HG03135 (cell line): ENCODE measurements at regions not wholly inside any gene's neighbourhood (a gene's known extent, or its start where the extent isn't known, plus 50 kb on each side); places are given as distances from the start of the nearest gene placed in this dataset.

ENCODE experiments used
- ATAC-seq: cut with Tn5 transposase; IDR thresholded peaks from one replicate; pipeline ENCODE4 v1.9.1; 2021; ENCODE audit warnings: mild to moderate bottlenecking, moderate library complexity; ENCODE audit not compliant: unreplicated experiment

DNA sequence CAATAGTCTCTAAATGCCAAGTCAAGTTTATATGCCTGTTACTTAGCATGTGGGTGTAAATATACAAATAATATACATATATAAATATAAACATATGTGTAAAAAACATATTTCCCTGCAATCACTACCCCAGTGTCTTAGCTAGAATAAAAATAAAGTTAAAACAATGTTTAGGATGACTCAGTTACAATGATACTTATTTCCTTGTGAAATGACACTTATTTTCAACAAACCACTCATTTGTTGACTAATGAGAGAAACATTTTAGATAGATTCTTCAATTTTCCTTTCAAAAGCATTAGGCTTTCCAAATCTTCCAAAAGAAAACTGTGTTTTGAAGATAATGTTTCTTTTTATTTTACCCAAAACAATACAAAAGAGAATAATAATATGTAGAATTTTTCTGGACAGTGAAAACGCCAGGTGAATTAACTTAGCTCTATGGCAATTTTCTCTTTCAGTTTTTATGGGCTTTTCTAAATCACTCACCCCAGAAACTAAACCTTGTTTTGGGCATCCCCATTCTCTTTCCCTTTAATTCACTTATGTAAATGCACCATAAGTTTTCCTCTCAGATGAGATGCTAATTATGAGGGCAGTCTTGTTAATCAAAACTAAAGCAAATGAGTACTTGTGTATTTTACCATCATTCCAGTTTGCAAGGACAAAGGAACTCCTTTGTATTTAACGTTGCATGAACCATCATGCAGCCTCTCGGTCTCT, 465.9 kb downstream of the BCAT1 start:
- no peak for ATAC-seq

DNA sequence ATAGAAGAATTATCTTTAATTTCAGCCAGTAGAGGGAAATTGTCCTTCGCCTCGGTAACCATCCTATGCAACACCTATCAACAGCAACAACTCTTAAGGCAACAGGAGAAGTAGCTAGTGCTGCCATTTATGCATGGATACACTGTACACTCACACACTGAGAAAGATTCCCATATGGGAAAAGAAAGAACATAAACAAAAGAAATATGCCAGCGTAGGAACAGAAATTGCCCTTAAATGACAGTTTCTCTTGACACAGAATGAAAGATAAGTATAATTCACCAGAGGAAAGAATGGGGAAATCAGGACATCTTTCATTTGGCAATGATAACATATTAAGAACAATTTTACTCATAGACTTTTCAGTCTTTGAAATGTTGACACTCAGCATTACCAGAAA, 466.9 kb downstream of the BCAT1 start:
- ATAC-seq: no peak

DNA sequence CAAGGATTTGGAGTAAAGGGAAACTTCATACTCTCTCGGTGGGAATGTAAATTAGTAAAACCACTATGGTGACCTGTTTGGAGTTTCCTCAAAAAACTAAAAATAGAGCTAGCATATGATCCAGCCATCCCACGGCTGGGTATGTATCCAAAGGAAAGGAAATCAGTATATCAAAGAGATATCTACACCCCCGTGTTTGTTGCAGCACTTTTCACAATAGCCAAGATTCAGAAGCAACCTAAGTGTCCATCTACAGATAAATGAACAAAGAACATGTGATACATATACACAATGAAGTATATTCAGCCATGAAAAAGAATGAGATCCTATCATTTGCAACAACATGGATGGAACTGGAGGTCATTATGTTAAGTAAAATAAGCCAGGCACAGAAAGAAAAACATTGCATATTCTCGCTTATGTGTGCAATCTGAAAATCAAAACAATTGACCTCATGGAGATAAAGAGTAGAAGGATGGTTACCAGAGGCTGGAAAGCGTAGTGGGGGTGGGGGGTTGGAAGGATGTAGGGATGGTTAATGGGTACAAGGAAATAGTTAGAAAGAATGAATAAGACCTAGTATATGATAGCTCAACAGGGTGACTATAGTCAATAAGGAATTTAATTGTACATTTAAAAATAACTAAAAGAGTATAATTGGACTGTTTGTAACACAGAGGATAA, 468.0 kb downstream of the BCAT1 start:
- ATAC-seq: no peak

DNA sequence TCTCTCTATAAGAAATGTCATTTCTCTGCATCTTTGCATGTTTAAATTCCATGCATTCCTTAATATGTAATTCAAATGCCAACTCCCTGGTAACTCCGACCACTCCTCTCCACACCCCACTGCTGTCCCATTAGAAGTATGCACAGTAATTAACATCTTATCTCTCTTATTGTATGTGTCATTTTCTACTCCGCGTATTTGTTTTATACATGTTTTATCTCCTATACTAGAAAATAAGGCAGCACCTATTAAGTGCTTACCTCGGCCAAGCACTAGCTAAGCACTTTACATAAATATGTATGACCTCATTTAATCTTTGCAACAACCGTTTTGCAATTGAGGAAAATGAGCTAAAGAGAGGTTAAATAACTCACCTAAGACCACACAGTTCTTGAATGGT, 469.8 kb downstream of the BCAT1 start:
- ATAC-seq: no peak

DNA sequence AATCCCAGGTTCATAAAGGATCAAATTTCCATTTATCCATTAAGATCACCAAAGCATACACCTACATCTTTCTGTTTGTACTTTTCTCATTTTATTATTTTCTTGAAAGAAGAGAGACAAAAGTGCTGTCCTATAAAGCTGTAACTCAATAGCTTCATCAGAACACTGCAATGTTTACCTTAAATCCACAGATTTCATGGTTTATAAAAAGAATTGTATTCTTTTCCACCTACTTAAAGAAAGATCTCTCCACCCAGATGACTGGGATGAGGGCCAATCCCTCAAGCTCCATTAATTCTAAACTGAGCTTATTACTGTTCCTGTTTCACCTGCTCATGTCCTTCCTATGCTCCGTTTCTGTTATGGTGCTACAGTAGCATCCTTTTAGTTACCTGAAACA, 470.6 kb downstream of the BCAT1 start:
- no peak for ATAC-seq

DNA sequence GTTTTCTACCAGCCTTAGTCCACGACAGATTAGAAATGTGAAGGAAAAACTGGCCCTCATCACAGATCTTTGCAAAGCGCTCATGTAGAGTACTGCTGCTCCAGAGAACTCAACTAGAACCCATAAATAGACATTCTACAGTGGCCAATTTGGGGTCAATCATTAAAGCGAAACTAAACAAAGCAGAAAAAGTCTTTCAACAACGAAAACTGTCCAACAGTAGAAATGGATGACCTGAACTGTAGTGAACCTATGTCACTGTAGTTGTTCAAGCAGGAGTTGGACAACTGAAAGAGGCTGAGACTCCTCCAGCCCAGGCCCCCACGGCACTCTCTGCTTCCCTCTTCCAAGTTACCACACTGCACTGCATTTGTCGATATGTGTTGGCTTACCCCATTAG, 472.6 kb downstream of the BCAT1 start:
- no peak for ATAC-seq

DNA sequence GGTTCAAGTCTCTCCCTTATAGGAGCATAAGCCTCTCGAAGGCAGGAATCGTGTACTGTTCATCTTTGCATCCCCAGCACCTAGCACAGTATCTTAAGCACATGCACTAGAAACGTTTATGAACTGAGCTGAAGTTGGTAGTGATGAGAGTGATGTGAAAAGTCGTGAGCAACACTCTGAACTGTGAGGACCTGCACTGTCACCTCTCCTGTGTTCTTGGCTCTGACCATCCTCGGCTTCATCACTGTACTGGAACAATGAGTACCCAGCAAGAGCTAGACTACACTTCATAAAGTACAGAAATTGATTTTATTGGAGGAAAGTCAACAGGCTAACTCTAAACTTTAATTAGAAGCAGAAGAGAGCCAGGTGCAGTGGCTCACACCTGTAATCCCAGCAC, 473.6 kb downstream of the BCAT1 start:
- no peak for ATAC-seq

DNA sequence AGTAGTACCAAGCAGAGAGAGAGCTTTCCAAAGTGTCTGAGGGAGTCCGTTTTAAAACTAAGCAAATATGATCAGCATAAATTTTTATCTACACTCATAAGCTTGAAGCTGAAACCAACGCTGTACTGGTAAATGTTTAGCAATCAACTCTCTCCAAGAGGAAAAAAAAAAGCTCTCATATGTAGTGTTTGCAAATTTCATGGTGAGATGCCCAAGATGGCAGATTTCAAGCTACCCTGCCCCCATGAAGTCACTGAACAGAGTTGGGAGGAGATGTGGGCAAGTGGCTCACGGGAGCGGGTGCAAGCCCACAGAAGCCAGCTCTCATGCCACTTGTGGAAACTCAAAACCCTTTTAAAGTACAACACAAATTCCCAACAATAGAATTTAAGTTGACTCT, 475.8 kb downstream of the BCAT1 start:
- no peak for ATAC-seq

DNA sequence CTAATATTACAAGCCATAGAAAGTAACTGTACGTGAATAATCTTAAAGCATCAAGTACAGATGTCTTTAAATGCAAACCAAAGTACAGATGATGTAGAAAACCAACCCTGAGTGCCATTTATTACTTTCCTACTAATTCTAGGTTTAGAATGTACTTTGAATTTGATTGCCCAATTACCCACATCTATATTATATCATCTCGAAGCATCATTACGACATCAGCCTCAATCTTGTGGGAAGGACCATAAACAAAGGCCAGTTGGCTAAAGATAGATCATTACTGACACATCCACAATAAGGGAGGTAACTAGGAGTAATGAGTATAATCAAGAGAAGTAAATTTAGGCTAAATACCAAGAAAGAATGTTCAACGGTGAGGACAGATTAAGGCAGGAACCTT, 478.9 kb downstream of the BCAT1 start:
- ATAC-seq: no peak

DNA sequence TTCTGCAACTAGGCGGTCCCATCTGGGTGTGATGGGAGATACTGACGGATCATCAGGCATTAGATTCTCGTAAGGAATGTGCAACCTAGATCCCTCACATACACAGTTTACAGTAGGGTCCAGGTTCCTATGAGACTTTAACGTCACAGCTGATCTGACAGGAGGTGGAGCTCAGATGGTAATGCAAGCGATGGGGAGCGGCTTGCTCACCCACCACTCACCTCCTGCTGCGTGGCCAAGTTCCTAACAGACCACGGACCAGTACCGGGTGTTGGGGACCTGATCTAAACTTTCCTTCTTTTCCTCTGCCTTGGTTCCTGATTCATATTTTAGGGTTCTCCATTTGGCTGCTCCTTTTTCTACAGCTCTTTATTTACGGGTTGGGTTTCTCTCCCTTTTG, 479.8 kb downstream of the BCAT1 start:
- no peak for ATAC-seq

DNA sequence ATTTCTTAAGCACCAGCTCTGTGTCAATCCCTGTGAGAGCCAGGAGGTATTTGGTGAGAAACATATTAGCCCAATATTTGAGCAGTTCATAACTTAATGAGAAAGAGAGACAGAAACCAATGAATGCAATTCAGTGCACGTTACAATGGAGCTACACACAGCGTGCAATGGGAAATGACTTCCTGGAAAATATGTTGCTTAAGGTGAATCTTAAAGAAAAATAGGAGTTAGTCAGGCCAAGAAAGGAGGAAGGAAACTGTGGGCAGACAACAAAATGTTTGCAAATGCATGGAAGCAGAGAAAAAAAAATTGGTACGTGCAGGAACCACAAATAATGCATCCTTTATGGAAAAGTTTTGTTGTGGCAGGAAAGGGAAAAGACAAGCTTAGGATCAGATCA, 481.7 kb downstream of the BCAT1 start:
- ATAC-seq: no peak

DNA sequence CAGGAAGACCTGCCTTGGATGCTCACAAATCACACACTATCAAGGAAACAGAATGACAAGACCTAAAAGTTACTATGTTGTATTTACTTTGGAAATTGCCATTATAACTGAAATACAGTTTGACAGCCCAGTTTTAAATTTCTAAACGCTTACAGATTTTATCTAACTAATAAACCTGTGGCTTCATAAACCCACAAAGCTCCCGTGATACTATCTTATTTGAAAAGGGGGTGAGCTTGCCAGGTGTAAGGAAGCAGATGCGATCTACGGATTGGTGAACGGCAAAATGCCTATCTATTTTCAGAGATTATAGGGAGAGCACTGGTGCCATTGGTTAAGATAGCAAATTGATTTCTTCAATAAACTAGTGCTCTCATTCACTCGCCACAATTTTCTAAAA, 485.5 kb downstream of the BCAT1 start:
- ATAC-seq: no peak

DNA sequence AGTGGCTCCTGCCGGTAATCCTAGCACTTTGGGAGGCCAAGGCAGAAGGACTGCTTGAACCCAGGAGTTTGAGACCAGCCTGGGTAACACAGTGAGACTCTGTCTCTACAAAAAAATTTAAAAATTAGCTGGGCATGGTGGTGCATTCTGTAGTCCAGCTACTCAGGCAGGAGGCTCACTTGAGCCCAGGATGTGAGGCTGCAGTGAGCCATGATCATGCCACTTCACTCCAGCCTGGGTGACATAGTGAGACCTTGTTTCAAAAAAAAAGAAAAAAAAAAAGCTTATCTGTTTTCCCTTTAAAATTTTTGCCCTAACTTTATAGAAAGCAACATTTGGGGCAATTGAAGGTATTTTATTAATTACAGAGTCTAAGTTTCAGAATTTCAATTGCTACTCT, 486.0 kb downstream of the BCAT1 start:
- ATAC-seq: no peak

DNA sequence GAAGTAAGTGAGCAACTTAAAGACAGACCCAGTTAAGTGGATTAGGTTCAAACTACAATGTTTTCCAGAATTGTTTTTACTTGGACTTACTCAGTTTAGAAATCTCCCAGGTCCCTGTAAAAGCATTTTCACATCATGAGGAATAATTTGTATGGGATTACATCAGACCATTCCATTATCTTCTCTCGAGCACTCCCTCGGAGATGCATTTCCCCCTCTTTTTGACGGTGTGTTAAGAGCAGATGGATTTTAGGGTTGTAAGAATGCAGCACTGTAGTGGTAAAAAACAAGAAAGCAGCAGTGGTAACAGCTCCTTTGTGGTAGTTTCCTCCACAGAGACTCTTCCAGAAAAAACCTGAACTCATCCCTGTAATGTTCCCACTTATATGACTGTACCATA, 488.4 kb downstream of the BCAT1 start:
- no peak for ATAC-seq

DNA sequence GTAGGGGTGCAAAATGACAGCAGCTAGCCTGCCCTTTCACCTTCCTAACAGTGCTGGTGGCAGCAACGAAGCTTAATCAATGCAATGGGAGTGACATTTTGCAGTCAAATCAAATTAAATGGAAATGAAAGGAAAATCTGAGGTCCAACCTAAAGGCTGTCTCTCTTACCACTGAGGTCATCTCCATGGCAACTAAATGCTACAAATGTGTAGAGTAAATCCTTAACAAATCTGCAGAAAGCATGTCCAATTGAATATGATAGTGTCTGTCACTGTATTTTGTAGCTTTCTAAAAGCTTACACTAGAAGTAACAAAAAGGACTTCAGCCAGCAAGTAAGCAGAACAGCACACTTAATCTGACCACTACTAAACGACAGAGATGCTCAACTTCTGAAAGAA, 488.8 kb downstream of the BCAT1 start:
- ATAC-seq: no peak

DNA sequence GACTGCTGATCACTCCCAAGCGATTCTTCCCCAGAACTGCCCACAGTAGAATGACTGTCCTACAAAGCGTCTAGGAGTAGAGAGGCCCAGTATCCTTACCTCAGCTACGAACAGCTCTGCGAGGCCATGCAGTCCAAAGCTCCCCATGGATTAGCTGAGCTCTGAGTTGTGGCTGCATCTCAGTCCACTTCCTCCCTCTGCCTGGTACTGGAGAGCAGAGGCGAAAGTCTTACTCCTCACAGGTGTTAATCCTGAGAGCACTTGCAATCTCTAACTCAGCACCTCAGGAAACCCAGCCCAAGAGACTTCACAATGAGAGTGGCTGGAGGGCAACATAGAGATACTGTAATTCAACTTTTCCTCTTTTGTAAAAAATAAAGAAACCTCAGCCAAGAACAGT, 493.1 kb downstream of the BCAT1 start:
- no peak for ATAC-seq

DNA sequence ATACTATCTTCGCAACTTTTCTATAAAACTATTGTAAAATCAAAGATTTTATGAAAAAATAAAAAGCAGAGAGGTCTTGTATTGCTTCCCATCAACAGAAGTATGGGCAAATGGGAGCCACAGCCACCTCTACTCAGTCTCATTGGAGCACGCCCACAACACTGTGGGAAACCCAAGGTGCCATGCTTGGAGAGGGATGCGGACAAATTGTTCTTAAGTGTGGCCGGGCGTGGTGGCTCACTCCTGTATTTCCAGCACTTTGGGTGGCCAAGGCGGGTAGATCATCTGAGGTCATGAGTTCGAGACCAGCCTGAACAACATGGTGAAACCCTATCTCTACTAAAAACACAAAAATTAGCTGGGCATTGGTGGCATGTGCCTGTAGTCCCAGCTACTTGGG, 498.2 kb upstream of the SOX5 start:
- no peak for ATAC-seq

DNA sequence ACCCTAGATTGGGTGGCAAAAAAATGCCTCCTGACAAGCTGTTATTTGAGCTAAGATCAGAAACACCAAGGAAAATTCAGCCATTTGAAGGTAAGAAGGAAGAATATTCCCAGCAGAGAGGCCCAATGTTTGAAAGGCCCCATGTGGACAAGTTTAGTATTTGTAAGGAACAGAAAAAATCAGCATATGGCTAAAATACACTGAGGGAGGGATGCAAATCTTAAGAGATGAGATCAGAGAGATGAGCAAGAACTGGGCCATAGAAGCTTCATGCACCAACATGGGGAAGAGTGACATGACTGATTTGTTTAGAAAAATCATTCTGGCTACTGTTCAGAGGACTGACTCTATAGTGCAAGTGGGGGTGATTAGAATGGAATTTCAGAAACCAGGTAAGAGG, 496.8 kb upstream of the SOX5 start:
- no peak for ATAC-seq

DNA sequence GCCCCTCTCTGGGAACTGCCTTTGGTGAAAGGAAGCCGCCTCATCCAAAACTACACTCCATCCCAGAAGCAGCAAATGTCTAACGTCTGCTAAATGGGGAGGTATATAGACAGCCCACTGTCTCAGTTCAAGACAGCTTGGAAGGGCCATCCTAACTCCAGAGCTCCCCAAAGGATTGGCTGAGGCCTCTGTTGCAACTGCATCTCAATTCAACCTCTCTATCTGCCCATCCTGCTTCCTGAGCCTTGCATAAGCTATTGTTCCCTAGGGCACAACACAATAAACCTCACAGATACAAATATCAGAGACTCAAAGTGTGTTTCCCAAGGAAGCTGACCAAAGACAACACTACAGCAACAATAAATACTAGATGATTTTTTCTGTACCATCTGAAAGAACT, 495.2 kb upstream of the SOX5 start:
- no peak for ATAC-seq

DNA sequence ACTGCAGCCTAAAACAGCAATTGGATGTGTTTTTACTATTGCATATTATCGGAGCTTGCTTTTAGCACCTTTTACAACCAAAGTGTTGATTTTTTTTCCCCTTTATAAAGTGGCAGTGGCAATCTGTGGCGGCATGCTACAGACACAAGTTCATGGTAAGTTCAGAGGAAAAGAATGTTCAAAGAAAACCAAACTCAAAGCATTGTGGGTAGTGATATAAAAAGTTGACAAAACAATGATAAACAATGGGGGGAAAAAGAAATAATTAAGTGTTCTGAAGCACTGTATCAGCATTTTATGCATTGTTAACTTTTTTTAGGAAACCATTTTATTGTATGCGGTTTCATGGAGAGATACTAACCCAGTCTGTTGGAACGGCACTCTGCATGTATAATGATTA, 492.0 kb upstream of the SOX5 start:
- ATAC-seq: no peak

DNA sequence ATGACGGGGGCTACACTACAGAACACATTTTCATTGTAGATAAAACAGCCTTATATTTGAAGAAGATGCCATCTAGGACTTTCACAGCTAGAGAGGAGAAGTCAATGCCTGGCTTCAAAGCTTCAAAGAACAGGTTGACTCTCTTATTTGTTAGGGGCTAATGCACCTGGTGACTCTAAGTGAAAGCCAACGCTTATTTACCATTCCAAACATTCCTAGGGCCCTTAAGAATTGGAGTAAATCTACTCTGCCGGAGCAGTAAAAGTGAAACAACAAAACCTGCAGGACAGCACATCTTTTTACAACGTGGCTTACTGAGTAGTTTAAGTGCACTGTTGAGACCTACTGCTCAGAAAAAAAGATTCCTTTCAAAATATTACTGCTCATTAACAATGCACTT, 487.2 kb upstream of the SOX5 start:
- no peak for ATAC-seq

DNA sequence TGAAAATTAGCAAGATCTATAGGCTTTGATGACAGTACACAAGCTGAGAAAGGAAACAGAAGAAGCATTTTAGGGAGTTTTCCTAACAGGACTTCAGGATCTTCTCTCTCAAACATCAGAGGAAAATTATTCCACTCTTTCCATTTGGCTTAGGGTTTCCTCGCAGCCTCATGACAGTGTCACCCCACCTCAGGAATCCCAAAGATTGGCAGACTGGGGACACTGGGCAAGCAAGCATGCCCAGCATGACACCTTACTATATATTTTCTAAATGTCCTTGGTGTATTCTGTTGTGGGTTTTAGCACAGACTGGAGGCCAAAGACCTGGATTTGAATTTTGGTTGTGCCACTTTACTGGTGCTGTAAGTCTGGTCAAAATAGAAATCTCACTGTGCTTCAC, 482.4 kb upstream of the SOX5 start:
- no peak for ATAC-seq

DNA sequence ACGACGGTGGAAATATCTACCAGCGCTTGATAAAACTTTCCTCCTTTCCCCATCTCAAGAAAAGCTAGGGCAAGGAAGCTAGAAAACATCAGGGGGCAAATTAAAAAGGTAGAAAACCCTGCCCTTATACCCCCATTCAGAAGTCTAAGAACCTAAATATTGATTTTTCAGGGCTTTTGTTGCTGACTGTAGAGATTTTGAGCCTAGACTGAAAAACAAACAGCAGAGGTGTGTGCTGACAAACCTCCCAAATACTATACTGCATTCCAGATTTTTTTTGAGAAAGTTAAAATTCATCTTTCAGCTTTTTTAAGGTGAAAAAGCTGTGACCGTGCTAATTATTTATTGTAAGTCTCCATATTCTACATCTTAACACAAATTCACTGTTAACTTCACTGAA, 478.3 kb upstream of the SOX5 start:
- no peak for ATAC-seq
